ENCODE measurements at regions not wholly inside any gene's neighbourhood (a gene's known extent, or its start where the extent isn't known, plus 50 kb on each side); places are given as distances from the start of the nearest gene placed in this dataset.

- H3K9me3 ChIP-seq, result no peaks in the 10 kb centered on the region
- H3K4me3 ChIP-seq, result no peak overlapping the region
- H3K27me3 ChIP-seq, result no peaks in the 10 kb centered on the region
- DNase-seq, result no peak
- intact Hi-C loops (cut with DNase I; ENCODE audit: low total_unique reads), result no loop called here
- TF ChIP-seq POLR2A (IDR thresholded peaks at IDR 0.05) (no peak), CTCF (IDR thresholded peaks at IDR 0.05 in 4 of 5, conservative IDR thresholded peaks at IDR 0.05 in 1 of 5) (no peak)
- in situ Hi-C loops (cut with MboI; ENCODE audit: low sequenced_read_pairs in 4 of 4), result no loop called here
- H3K27ac ChIP-seq, result no peak overlapping the region
- no peaks in the 10 kb centered on the region for H3K4me1 ChIP-seq
- ATAC-seq, result no peak
- no peaks in the 10 kb centered on the region for H3K36me3 ChIP-seq
Observed at GRCh38 chr15:29530966-29531365, 261.3 kb upstream of the NSMCE3 start.

- in situ Hi-C loops (cut with MboI; ENCODE audit: low sequenced_read_pairs in 4 of 4) (no loop called here), intact Hi-C loops (cut with DNase I; ENCODE audit: low total_unique reads) (no loop called here)
- no peaks in the 10 kb centered on the region for H3K36me3 ChIP-seq
- ATAC-seq (no peak), DNase-seq (no peak)
- H3K4me3 ChIP-seq, result no peak overlapping the region
- no peak overlapping the region for H3K27ac ChIP-seq
- H3K4me1 ChIP-seq, result no peaks in the 10 kb centered on the region
- H3K27me3 ChIP-seq, result no peaks in the 10 kb centered on the region
- H3K9me3 ChIP-seq, result no peaks in the 10 kb centered on the region
- TF ChIP-seq CTCF (IDR thresholded peaks at IDR 0.05 in 4 of 5, conservative IDR thresholded peaks at IDR 0.05 in 1 of 5) (no peak), POLR2A (IDR thresholded peaks at IDR 0.05) (no peak)
Observed at GRCh38 chr15:29529043-29529442, 259.4 kb upstream of the NSMCE3 start.

GRCh38 chr15:29528276-29528675, 258.7 kb upstream of the NSMCE3 start:
- DNase-seq (no peak), ATAC-seq (no peak)
- Histone ChIP-seq H3K36me3 (no peaks in the 10 kb centered on the region), H3K4me3 (no peak overlapping the region), H3K9me3 (no peaks in the 10 kb centered on the region), H3K27me3 (no peaks in the 10 kb centered on the region), H3K27ac (no peak overlapping the region), H3K4me1 (no peaks in the 10 kb centered on the region)
- intact Hi-C loops (cut with DNase I; ENCODE audit: low total_unique reads) (no loop called here), in situ Hi-C loops (cut with MboI; ENCODE audit: low sequenced_read_pairs in 4 of 4) (no loop called here)
- TF ChIP-seq CTCF (IDR thresholded peaks at IDR 0.05 in 4 of 5, conservative IDR thresholded peaks at IDR 0.05 in 1 of 5) (no peak), POLR2A (IDR thresholded peaks at IDR 0.05) (no peak)

- Histone ChIP-seq H3K27ac (no peak overlapping the region), H3K9me3 (no peaks in the 10 kb centered on the region), H3K4me1 (no peaks in the 10 kb centered on the region), H3K27me3 (no peaks in the 10 kb centered on the region), H3K36me3 (no peaks in the 10 kb centered on the region), H3K4me3 (no peak overlapping the region)
- intact Hi-C loops (cut with DNase I; ENCODE audit: low total_unique reads), result no loop called here
- DNase-seq (no peak), ATAC-seq (no peak)
- in situ Hi-C loops (cut with MboI; ENCODE audit: low sequenced_read_pairs in 4 of 4), result no loop called here
- no peak for TF ChIP-seq CTCF (IDR thresholded peaks at IDR 0.05 in 4 of 5, conservative IDR thresholded peaks at IDR 0.05 in 1 of 5)
- no peak for TF ChIP-seq POLR2A (IDR thresholded peaks at IDR 0.05)
Observed at GRCh38 chr15:29526802-29527201, 257.2 kb upstream of the NSMCE3 start.
